HG03442 (cell line): ENCODE measurements at regions not wholly inside any gene's neighbourhood (a gene's known extent, or its start where the extent isn't known, plus 50 kb on each side); places are given as distances from the start of the nearest gene placed in this dataset.
A peak's percentile ranks its signal among the peaks of the same experiment; 100 is the strongest.
"Not testable (repeated sequence)": the region's sequence is repeated elsewhere in the genome, so short reads cannot be mapped to it uniquely, and the experiment has no call there.

Source experiments
- ATAC-seq: cut with Tn5 transposase; IDR thresholded peaks from one replicate; pipeline ENCODE4 v1.9.1; 2021; ENCODE audit warnings: mild to moderate bottlenecking, moderate library complexity; ENCODE audit not compliant: unreplicated experiment

DNA sequence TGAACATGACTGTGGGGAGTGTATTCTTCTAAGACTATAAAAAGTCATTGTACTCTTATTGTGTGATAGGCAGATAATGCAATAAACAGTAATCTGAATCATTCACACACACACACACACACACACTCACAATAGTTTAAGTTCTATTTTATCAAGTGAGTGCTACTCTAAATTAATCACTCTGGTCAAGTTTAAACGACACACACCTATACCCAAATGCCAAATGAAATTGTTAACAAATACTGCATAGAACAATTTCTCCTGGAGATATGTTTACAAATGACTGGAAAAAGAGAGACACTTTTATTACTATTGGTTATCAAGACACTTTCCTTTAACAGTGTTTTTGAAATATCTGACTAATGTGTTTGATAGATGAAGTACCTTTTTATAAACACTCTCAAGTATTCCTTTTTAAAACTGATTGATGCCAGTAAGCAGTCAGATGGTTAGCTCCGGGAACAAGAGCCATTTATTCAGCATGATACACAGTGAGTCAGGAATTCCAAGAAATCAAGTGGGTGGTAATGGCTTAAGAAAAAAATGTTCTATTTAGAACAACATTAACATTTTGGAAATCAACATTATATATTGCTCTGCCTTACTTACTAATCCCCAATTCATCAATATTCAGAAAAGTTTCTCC lies 521.6 kb upstream of the ST8SIA4 start:
- ATAC-seq = no peak

DNA sequence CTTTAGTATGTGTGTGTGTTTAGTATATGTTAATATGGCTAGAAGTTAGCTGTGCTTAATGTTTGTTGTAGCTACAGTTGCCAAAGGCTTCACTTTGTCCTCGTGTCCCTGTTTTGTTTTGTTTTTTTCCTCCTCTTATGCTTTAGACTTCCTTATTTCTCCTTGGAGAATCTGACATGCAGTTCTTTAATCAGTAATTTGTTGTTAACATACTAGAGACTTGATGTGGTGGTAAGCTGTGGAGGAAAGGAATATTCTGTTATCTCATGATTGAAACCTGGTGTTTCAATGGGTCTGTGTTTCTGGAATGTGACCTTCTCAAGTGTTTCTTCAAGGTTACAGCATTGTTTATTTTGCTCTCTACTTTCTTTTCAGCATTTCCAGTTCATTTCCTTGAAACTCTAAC lies 515.6 kb upstream of the ST8SIA4 start:
- ATAC-seq = no peak

DNA sequence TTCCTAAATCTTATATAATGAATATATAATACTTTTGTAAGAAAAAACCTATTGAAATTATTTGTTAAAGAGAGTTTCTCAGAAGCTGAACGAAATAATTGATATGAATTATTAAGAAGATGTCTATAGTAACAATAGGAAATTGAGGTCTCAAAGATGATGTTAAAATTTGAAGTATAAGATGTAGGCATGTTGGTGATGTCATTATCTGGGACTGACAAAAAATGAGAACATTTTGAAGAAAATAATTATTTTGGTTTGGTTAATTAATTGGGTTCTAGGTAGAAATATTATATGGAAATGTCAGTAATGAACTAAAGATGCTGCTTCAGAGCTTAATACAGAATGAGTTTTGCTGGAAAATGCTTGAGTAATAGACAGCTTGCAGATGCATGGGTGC lies 501.4 kb upstream of the ST8SIA4 start:
- ATAC-seq = no peak

DNA sequence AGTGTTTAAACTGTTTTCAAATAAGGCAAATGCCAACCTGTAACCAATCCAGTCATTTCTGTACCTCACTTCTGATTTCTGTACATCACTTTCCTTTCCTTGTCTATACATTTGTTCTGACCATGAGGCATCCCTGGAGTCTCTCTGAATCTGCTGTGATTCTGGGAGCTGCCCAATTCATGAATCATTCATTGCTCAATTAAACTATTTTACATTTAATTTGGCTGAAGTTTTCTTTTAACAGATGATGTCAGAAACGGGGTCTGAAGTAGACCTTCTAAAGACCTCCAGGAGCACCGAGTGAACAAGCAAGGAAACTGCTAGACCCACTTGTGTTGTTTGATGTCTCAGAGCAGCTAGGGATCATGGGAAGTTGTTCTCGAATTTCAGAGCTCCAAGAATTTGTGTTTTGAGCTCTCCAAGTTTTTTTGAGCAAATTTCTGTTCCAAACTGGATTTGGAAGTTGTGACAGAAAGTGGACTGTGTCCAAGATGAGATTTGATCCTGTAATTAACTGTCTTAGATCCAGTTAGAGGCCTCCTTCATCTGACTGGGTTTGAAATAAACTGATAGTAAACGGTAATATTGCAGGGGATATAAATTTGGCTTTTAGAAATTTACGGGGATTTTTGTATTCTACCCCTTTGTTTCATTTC lies 490.8 kb upstream of the ST8SIA4 start:
- ATAC-seq = no peak

DNA sequence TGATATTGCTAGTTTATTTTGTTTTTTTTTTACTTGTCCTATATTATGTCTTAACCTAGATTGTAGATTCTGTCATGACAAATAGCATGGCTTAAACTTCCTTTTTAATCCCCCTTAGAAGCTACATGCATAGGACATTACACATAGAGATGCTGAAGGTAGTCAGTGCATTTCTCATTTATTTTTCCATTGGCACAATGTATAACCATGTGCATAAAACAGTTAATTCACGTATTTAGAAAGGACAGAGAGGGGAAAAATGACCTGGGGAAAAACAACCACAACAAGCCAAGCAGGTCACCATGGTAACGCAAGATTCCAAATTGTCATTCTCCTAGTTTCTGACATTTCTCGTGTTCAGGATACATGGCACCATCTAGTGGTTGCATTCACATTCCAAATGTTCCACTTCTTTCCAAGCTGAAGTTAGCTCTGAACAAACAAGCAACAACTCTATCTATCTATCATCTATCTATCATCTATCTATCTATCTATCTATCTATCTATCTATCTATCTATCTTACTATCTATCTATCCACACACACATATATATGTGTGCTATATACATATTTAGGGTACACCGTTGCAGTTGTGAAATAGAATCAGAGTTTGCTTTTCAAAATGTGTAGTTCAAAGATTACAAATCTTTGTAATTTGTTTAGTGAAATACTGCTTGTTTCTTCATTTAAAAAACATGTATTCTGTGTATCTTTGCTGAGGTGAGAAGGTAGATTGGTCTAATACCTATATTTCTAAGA lies 487.2 kb upstream of the ST8SIA4 start:
- ATAC-seq = peak; percentile 55

DNA sequence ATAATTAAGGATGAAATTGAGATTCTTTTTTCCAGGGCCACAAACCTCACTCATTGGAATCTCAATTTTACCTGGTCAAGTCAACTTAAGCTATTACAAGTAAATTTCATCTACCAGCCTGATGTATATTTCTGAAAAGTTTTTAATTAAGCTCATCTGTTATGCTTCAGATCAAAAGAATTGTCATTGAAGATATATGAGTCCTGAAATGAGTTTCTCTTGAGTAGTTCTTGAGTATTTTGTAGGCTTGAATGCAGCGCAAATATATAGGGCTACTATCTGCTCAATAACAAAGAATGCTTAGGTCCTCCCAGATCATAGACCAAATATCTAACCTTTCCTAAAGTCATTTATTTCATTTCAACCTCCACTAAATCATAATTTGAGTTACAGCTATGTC lies 482.2 kb upstream of the ST8SIA4 start:
- no peak for ATAC-seq

DNA sequence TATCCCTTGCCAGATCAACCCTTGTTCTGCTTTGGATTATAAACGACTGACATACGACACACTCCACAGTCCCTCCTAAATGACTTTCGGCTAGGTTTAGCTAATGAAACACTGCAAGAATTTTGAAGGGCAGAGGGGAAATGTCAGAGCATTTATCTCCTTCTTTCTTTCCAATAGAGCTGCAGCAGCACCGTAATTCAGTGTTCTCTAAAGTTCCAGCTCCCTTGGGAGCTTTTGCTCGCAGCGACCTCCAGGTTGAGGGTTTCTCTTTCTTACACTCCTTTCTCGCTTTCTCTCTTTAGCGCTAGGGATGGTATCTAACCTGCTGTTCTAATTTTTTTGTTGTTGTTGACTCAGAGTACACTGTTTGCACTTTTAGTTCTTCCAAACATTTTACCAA lies 467.1 kb upstream of the ST8SIA4 start:
- ATAC-seq = no peak

DNA sequence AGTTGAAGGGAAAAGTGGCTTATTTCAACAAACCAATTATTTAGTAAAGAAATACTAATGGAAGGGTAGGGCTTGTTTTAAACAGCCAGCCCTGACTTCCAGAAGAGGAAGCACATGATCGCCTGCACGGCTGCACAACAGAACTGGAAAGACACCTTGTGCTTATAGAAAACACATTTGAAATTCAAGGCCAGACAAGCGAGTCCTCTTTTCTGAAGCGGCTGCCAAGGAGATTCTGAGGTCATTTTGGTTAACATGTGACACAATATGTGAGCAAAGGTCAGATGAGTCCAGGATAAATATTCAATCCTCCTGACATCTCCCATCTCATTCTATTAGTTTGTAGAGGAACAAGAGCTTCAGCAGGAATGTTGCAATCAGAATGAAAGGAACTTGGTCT lies 461.4 kb upstream of the ST8SIA4 start:
- ATAC-seq = no peak

DNA sequence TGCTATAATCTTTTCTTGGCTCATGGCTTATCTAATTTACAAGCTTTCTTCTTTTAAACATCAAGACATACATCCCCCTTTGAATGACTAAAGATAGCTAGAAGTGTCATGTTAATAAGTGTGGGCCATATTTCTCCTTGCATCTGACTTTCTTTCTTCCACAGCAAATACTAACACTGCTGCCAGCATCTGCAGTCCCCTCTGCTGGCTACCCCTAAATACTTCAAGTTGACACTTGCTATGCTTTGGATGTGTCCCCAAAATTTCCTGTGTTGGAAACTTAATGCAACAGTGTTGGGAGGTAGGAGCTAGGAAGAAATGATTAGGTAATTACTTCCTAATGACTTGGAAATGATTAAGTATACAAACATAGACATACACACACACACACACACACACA lies 459.0 kb upstream of the ST8SIA4 start:
- no peak for ATAC-seq

DNA sequence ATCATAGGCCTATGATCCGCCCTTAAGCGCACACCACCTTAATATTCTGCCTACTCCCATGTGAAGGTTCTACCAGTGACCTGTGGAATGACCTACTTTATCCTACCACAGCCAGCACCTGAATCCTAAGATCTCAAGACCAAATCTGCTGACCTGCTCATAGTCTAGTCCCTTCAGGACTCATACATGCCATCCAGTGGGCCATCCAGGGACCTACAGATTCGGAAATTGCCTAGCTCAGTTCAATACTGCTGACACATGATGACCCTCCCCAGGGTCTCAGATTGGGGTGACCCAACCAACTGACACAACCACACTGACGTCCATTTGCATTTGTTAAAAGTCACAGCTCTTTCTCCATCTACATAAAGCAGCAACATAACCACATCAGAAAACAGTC lies 443.8 kb upstream of the ST8SIA4 start:
- no peak for ATAC-seq

DNA sequence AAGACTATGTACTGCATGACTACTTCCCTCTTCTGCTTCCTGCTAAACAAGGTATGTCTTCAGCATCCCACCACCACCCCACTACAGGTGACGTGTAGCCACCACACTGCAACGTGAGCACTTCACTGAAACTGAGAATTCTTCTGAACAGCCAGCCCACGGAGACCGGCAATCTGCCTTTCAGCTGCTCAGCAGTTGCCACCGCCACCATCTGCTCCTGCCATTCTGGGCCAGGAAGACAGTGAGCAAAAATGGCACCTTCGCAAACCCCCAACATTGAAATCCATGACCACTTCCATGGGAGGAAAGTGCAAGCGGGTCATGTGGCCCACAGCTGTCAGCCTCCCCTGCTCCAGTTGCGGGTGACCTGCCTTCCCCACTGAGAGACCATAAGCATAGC lies 443.4 kb upstream of the ST8SIA4 start:
- no peak for ATAC-seq

DNA sequence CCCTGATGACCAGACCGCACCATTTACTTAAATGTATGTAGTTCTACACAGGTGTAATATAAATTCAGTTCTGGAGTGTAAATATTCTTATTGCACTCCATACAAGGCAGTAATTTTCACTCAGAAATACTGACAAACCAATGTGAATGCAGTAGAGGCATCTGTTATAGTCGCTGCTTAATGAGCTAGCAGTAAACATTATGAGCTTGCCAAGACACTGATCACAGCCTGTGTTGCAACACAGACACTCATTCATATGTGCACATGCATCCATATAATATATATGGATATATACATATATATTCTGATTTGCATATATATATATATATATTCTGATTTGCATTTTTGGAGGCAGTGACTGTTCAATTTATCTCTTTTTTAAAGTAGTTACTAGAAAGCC lies 435.1 kb upstream of the ST8SIA4 start:
- ATAC-seq = no peak

DNA sequence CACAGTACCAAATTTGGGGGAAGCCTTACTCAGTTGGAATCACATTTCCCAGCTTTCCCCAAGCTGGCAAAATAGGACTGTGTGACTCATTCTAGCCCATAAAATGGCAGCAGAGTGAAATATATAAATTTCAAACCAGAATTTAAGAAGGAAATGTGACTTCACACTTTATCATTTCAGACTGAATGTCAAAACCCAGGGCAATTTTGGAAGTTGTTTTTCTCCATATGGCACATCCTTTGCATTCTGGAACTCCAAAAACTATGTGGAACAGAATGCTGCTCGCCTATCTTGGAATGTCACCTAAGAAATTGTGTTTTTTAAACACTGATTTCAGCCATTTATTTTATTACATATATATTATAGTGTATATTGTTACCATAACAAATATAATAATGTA lies 424.7 kb upstream of the ST8SIA4 start:
- ATAC-seq = no peak

DNA sequence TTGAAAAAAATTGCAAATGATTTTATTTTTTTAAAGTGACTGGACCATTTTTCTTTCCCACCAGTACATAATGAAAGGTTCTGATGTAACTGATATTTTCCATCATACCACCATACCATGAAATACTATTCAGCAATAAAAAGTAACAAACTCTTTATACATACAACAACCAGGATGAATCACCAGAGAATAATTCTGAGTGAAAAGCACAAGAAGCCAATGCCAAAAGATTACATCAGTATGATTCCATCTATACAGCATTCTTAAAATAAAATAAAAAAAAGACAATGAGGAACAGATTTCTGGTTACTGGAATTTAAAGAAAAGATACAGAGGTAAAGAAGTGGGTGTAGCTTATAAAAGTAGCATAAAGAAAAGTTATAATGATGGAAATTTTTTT lies 423.7 kb upstream of the ST8SIA4 start:
- no peak for ATAC-seq

DNA sequence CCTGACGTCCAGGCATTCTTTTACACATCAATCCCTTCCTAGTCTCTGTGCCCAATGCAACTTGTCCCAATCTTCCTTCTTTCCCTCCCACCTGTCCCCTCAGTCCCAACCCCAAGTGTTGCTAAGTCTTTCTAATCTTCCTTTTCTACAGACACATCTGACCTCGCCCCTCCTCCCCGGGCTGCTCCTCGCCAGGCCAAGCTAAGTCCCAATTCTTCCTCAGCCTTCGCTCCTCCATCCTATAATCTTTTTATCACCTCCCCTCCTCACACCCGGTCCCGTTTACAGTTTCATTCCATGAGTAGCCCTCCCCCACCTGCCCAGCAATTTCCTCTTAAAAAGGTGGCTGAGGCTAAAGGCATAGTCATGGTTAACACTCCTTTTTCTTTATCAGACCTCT lies 413.3 kb upstream of the ST8SIA4 start:
- ATAC-seq = not testable (repeated sequence)

DNA sequence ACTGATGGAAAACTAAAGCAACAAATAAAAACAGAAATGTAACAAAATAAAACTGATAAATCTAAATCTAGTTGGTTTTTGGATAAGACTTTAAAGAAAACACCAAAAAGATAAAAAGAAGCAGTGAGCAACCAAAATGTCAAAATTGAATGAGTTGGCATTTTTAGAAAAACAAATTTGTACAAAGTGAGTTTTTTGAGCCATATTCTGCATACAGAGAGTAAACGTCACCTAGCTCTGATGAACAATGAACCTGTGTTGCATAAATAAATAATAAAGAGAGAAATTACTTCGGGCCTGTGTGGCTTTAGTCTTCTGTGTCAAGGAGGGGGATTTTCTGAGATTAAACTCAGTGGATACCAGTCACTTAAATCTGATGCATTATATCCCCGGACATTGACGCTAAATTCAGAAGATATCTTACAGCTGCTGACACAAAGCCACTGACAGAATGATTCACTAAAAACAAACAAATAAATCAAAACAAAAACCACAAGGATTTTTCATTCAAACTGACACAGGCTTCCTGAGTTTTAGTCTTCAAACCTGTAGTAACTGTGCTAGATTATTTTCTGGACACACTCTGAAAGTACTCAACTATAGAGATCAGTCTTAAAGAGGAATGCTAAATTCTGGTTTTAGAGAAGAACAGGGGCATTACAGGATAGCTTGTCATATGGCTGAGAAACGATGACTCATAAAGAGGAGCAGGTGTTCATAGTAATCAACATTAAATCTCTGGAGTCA lies 403.5 kb upstream of the ST8SIA4 start:
- no peak for ATAC-seq

DNA sequence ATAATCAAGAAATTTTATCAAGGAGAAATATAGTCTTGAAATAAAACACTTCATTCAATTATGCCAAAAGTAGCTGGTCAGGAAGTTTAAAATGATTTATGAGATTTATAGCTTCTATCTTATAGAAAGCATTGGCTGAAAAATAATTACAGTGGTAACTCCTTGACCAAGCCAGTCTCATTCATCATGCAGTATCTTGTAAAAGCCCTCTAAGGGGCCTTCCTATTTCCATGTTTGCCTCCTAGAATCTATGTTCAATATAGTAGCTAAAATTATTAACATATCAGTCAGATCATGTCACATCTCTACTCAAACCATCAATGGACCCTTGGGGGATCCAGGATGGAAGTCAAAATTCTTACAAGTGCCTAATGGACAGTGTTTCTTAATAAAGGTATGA lies 393.4 kb upstream of the ST8SIA4 start:
- no peak for ATAC-seq

DNA sequence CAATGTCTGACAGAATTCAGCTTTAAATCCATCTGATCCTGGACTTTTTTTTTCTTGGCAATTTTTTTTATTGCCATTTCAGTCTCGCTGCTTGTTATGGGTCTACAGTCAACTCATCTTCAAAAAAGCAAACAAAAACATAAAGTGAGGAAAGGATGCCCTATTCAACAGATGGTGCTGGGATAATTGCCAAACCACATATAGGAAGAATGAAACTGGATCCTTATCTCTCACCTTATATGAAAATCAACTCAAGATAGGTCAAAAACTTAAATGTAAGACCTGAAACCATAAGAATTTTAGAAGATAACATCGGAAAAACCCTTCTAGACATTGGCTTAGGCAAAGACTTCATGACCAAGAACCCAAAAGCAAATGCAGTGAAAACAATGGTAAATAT lies 389.1 kb upstream of the ST8SIA4 start:
- ATAC-seq = no peak

DNA sequence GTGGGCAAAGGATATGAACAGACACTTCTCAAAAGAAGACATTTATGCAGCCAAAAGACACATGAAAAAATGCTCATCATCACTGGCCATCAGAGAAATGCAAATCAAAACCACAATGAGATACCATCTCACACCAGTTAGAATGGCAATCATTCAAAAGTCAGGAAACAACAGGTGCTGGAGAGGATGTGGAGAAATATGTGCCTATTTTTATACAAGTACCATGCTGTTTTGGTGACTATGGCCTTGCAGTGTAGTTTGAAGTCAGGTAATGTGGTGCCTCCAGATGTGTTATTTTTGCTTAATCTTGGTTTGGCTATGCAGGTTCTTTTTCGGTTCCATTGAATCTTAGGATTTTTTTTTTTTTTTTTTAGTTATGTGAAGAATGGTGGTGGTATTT lies 387.7 kb upstream of the ST8SIA4 start:
- ATAC-seq = not testable (repeated sequence)

DNA sequence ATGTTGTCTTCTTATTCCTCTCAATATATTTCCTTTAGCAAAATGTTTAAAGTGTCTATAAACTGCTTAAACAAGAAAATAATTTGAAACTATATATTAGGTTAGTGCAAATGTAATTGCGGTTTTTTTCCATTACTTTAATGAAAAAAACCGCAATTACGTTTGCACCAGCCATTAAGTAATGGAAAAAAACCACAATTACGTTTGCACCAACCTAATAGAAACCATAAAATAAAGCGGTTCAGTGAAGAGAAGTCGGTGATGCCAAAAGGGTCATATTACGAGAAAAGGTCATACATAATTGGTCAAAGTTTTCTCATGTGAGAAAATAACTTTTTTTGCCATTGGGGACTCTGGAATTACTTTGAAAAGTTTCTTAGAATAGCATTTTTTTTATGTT lies 385.6 kb upstream of the ST8SIA4 start:
- no peak for ATAC-seq

DNA sequence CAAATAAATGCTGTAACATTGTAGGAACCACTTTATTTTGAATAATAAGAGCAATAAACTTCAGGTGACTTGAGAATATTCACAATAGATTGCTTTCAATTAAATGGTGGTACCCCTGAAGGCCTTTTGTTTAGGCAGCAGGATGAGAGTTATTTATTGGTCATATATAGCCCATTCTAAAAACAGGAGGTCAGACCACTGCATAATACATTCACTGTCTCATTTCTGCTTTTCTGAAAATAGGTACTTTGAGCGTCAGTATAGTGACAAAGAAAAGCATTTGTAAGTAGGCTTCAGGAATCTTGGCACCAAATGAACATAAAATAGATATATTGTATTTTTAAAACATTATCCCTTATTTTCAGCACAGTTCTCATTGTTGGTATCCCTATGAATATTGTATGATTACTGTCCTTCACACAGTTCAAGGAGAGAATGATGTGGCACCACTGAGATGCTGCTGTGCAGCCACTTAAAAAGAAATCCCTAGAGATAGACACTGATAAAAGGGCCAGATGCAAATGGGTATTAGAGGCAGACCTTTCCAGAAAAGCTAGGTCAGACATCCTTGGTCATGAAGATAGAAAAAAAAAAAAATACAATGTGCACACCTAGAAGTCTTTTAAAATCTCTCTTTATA lies 381.8 kb upstream of the ST8SIA4 start:
- ATAC-seq = no peak
